Stimulated activated CD4-positive, alpha-beta T cell treated with anti-CD3 and anti-CD28 coated beads, Interleukin-4, amount 100 ng/mL, for 48 hours (primary cell): ENCODE measurements at regions not wholly inside any gene's neighbourhood (a gene's known extent, or its start where the extent isn't known, plus 50 kb on each side); places are given as distances from the start of the nearest gene placed in this dataset.

Experiments used
- DNase-seq, 2 donors: peaks; one replicate each; pipeline ENCODE4 v3.0.0-alpha.2; 2020; ENCODE audit warnings: low read depth in 2 of 2

GRCh38 chr2:146158072-146158674, 1638.3 kb upstream of the ZEB2 start:
- no peak for DNase-seq

- DNase-seq: no peak
Observed at GRCh38 chr2:146147448-146148012, 1627.6 kb upstream of the ZEB2 start.

GRCh38 chr2:146143971-146144370, 1624.1 kb upstream of the ZEB2 start:
- DNase-seq: no peak

- no peak for DNase-seq
Observed at GRCh38 chr2:146138820-146139219, 1618.9 kb upstream of the ZEB2 start.

- no peak for DNase-seq
Observed at GRCh38 chr2:146135245-146135644, 1615.3 kb upstream of the ZEB2 start.

- DNase-seq: no peak
Observed at GRCh38 chr2:146131785-146132184, 1611.9 kb upstream of the ZEB2 start.

- no peak for DNase-seq
Observed at GRCh38 chr2:146131048-146131447, 1611.1 kb upstream of the ZEB2 start.

GRCh38 chr2:146130290-146130689, 1610.4 kb upstream of the ZEB2 start:
- DNase-seq: no peak

GRCh38 chr2:146129231-146129630, 1609.3 kb upstream of the ZEB2 start:
- no peak for DNase-seq

- no peak for DNase-seq
Observed at GRCh38 chr2:146128216-146128615, 1608.3 kb upstream of the ZEB2 start.

- DNase-seq: no peak
Observed at GRCh38 chr2:146125551-146125950, 1605.6 kb upstream of the ZEB2 start.

GRCh38 chr2:146124741-146125140, 1604.8 kb upstream of the ZEB2 start:
- DNase-seq: no peak

GRCh38 chr2:146123714-146124113, 1603.8 kb upstream of the ZEB2 start:
- DNase-seq: no peak

- no peak for DNase-seq
Observed at GRCh38 chr2:146123256-146123655, 1603.3 kb upstream of the ZEB2 start.

GRCh38 chr2:146119586-146119985, 1599.7 kb upstream of the ZEB2 start:
- no peak for DNase-seq

- DNase-seq: no peak
Observed at GRCh38 chr2:146108993-146109392, 1589.1 kb upstream of the ZEB2 start.

GRCh38 chr2:146094185-146094584, 1574.3 kb upstream of the ZEB2 start:
- no peak for DNase-seq

- no peak for DNase-seq
Observed at GRCh38 chr2:146081459-146081858, 1561.5 kb upstream of the ZEB2 start.

- DNase-seq: no peak
Observed at GRCh38 chr2:146080925-146081324, 1561.0 kb upstream of the ZEB2 start.

- no peak for DNase-seq
Observed at GRCh38 chr2:146079216-146079615, 1559.3 kb upstream of the ZEB2 start.

- no peak for DNase-seq
Observed at GRCh38 chr2:146077156-146077555, 1557.2 kb upstream of the ZEB2 start.

GRCh38 chr2:146068051-146068450, 1548.1 kb upstream of the ZEB2 start:
- no peak for DNase-seq

- DNase-seq: no peak
Observed at GRCh38 chr2:146048141-146048540, 1528.2 kb upstream of the ZEB2 start.

GRCh38 chr2:146041274-146041910, 1521.5 kb upstream of the ZEB2 start:
- DNase-seq: no peak
